HCT116 (cell line): ENCODE measurements at regions not wholly inside any gene's neighbourhood (a gene's known extent, or its start where the extent isn't known, plus 50 kb on each side); places are given as distances from the start of the nearest gene placed in this dataset.

Experiments
- ATAC-seq: fragments of 200-7000 bp; cut with Tn5 transposase; 2 replicates; pipeline ENCODE4 v1.9.1; 2020; ENCODE audit warnings: mild to moderate bottlenecking, moderate library complexity
- BruUV-seq: library from RNA; stranded (reverse); fragments of 400-500 nt; replicated peaks from 2 replicates; lab custom pipeline; 2021; lab: Mats Ljungman, UMichigan
- CTCF ChIA-PET: fragments of 300-600 bp; sonication (Branson Sonifier 250); formaldehyde crosslinking; loops from one replicate; lab custom pipeline; 2021; ENCODE audit warnings: antibody characterized with exemption; lab: Charles Lee
- POLR2A ChIA-PET: fragments of 300-600, 350-600 bp; sonication (Branson Sonifier 250); formaldehyde crosslinking; loops from one replicate; lab custom pipeline; 2021; ENCODE audit warnings: antibody characterized with exemption; lab: Charles Lee
- RAD21 ChIA-PET, 2 experiments: fragments of 300-600 bp; sonication (Branson Sonifier 250); formaldehyde crosslinking; loops; one replicate each; lab custom pipeline; 2023; ENCODE audit warnings: low total read pairs in 2 of 2; ENCODE audit not compliant: uncharacterized antibody in 2 of 2, unreplicated experiment in 2 of 2, low non-redundant PET in 1 of 2; lab: Charles Lee
- DNase-seq: peaks from one replicate; pipeline ENCODE4 v3.0.0-alpha.2; 2010; ENCODE audit warnings: low read depth, low spot score
- H2AFZ ChIP-seq: fragments of 200-600 bp; shearing (Covaris generic), sonication (generic); 2 replicates; pipeline ENCODE4 v1.6.1; 2017; ENCODE audit warnings: low read depth, mixed run types, mixed read lengths, antibody characterized with exemption, low read length; ENCODE audit not compliant: poor library complexity, severe bottlenecking
- H3K27ac ChIP-seq: 2 replicates; pipeline ENCODE4 v1.5.1; 2012; ENCODE audit warnings: low read depth, low read length
- H3K27me3 ChIP-seq: fragments of 200-600 bp; sonication (generic); 2 replicates; pipeline ENCODE4 v1.6.1; 2016; ENCODE audit warnings: mixed run types, low read length, mixed read lengths; ENCODE audit not compliant: insufficient read depth
- H3K36me3 ChIP-seq, 2 experiments: fragments of 200-500 bp in 1 of 2; fragments of 200-600 bp in 1 of 2; sonication (Bioruptor generic) in 1 of 2; sonication (generic) in 1 of 2; 2 replicates each; pipeline versions ENCODE4 v1.5.1 to v1.6.1; 2014 to 2016; ENCODE audit warnings: low read length in 2 of 2, inconsistent platforms in 1 of 2, mixed read lengths in 1 of 2, mixed run types in 1 of 2; ENCODE audit not compliant: insufficient read depth in 2 of 2, control insufficient read depth in 1 of 2
- H3K4me1 ChIP-seq, 2 experiments: fragments of 200-600 bp in 1 of 2; sonication (generic) in 1 of 2; 2 replicates each; pipeline versions ENCODE4 v1.5.1 to v1.6.1; 2012 to 2017; ENCODE audit warnings: low read length in 2 of 2, inconsistent platforms in 1 of 2, mild to moderate bottlenecking in 1 of 2, mixed read lengths in 1 of 2, mixed run types in 1 of 2, moderate library complexity in 1 of 2; ENCODE audit not compliant: insufficient read depth in 2 of 2, control insufficient read depth in 1 of 2
- H3K4me2 ChIP-seq: fragments of 200-600 bp; sonication (generic); 2 replicates; pipeline ENCODE4 v1.6.1; 2017; ENCODE audit warnings: mixed run types, low read length, mixed read lengths
- H3K4me3 ChIP-seq, 2 experiments: fragments of 200-600 bp in 1 of 2; sonication (generic) in 1 of 2; replicated peaks in 1 of 2; 2 replicates each; pipeline ENCODE4 v1.5.1; 2011 to 2016; ENCODE audit warnings: low read length in 2 of 2, control low read depth in 1 of 2, low read depth in 1 of 2, mild to moderate bottlenecking in 1 of 2, mixed read lengths in 1 of 2, mixed run types in 1 of 2
- H3K79me2 ChIP-seq: fragments of 200-600 bp; sonication (generic); 2 replicates; pipeline ENCODE4 v1.6.1; 2017; ENCODE audit warnings: mild to moderate bottlenecking, mixed run types, low read length, moderate library complexity, mixed read lengths; ENCODE audit not compliant: insufficient read depth
- H3K9ac ChIP-seq: fragments of 200-600 bp; sonication (generic); 2 replicates; pipeline ENCODE4 v1.6.1; 2016; ENCODE audit warnings: low read length, mixed read lengths
- H3K9me2 ChIP-seq: fragments of 200-600 bp; sonication (generic), shearing (Covaris generic); 2 replicates; pipeline ENCODE4 v1.6.1; 2017; ENCODE audit warnings: mixed run types, mild to moderate bottlenecking, moderate library complexity; ENCODE audit not compliant: insufficient read depth
- H3K9me3 ChIP-seq, 2 experiments: fragments of 200-500 bp in 1 of 2; fragments of 200-600 bp in 1 of 2; sonication (Bioruptor generic) in 1 of 2; sonication (generic) in 1 of 2; 2 replicates each; pipeline ENCODE4 v1.6.1; 2014 to 2017; ENCODE audit warnings: low read length in 2 of 2, mixed read lengths in 2 of 2, inconsistent platforms in 1 of 2, low read depth in 1 of 2, mild to moderate bottlenecking in 1 of 2, mixed run types in 1 of 2, moderate library complexity in 1 of 2; ENCODE audit not compliant: control insufficient read depth in 1 of 2, insufficient read depth in 1 of 2
- H4K20me1 ChIP-seq: fragments of 200-600 bp; sonication (generic), shearing (Covaris generic); 2 replicates; pipeline ENCODE4 v1.6.1; 2017; ENCODE audit warnings: mixed run types, mild to moderate bottlenecking, moderate library complexity; ENCODE audit not compliant: insufficient read depth
- CBX3 ChIP-seq: IDR thresholded peaks from 2 replicates; pipeline ENCODE4 v1.6.1; 2012; ENCODE audit warnings: low read depth
- EZH2 ChIP-seq: fragments of 200-600 bp; sonication (generic); IDR thresholded peaks from 2 replicates; pipeline ENCODE4 v1.6.1; 2017; ENCODE audit warnings: antibody characterized with exemption, mixed run types
- EZH2phosphoT487 ChIP-seq: fragments of 200-600 bp; IDR thresholded peaks from 2 replicates; pipeline ENCODE4 v1.6.1; 2018; ENCODE audit warnings: antibody characterized with exemption, borderline replicate concordance
- POLR2AphosphoS5 ChIP-seq: IDR thresholded peaks from 2 replicates; pipeline ENCODE4 v1.6.1; 2011; ENCODE audit warnings: mild to moderate bottlenecking, low read depth, low read length, moderate library complexity
- RAD21 ChIP-seq: IDR thresholded peaks from 2 replicates; pipeline ENCODE4 v1.6.1; 2012; ENCODE audit warnings: low read depth, mild to moderate bottlenecking
- SP1 ChIP-seq: IDR thresholded peaks from 2 replicates; pipeline ENCODE4 v1.6.1; 2012; ENCODE audit warnings: low read depth
- TCF7L2 ChIP-seq: IDR thresholded peaks from 2 replicates; pipeline ENCODE4 v1.7.0; 2011; ENCODE audit warnings: borderline replicate concordance, inconsistent platforms; ENCODE audit not compliant: insufficient read depth, insufficient read length; ENCODE audit errors: extremely low read depth
- YY1 ChIP-seq: IDR thresholded peaks from 2 replicates; pipeline ENCODE4 v1.6.1; 2011; ENCODE audit warnings: low read length, low read depth, moderate library complexity, mild to moderate bottlenecking; ENCODE audit not compliant: insufficient replicate concordance; ENCODE audit errors: extremely low read depth
- ZFX ChIP-seq: fragments of 450-650 bp; IDR thresholded peaks from 2 replicates; pipeline ENCODE4 v1.6.1; 2017
- ZNF274 ChIP-seq: fragments of 200-500 bp; sonication (Bioruptor generic); IDR thresholded peaks from 2 replicates; pipeline ENCODE4 v1.6.1; 2014; ENCODE audit warnings: mild to moderate bottlenecking, low read depth, low read length, inconsistent platforms
- intact Hi-C: fragments of 100-400 bp; cut with micrococcal nuclease; formaldehyde crosslinking; loops from 2 replicates; pipeline ENCODE4 v1.10.0; 2022
- TF ChIP-seq, protein P1 (sequence below): IDR thresholded peaks from 2 replicates; pipeline ENCODE4 v1.6.1; 2012
- TF ChIP-seq, protein P2 (sequence below): IDR thresholded peaks from 2 replicates; pipeline ENCODE4 v1.6.1; 2011; ENCODE audit warnings: mild to moderate bottlenecking, low read length, moderate library complexity; ENCODE audit not compliant: insufficient replicate concordance; ENCODE audit errors: extremely low read depth
- TF ChIP-seq, protein P3 (sequence below): IDR thresholded peaks from 2 replicates; pipeline ENCODE4 v1.6.1; 2012; ENCODE audit warnings: low read depth

DNA sequence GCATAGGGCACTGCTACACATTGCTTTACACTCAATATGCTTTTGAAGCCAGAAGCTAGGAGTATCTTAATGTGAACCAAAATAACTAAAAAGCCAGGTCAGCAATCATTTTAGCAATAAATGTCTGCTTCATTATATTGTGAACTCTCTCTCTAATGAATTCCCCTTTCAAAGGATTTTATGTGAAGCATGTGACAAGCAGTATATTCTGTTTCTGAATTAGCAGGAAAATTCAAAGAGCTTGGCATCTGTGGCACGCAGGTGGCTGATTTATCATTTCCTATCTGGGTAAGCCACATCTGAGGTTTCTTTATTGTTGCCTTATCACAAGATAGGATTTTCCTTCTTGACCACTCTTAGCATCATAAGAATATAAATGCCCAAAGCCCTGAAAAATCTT is 56.8 kb upstream of the KLF12 start:
- Histone ChIP-seq H4K20me1 (no peaks in the 10 kb centered on the region), H3K36me3 (no peaks in the 10 kb centered on the region), H3K79me2 (no peaks in the 10 kb centered on the region), H3K9me2 (no peaks in the 10 kb centered on the region), H3K4me3 (no peak overlapping the region), H2AFZ (no peak overlapping the region), H3K9me3 (no peaks in the 10 kb centered on the region), H3K4me1 (peaks cover 0 to 4% of the 10 kb centered on the region in 2 experiments; a peak in 1 of 4 replicates), H3K27me3 (no peaks in the 10 kb centered on the region), H3K4me2 (no peak overlapping the region), H3K27ac (no peak overlapping the region), H3K9ac (no peak overlapping the region)
- RAD21 ChIA-PET = no interaction called here
- CTCF ChIA-PET = no interaction called here
- intact Hi-C loops = no loop called here
- POLR2A ChIA-PET = no interaction called here
- ATAC-seq (no peak), DNase-seq (no peak)
- no TSS peak for BruUV-seq
- no peak for TF ChIP-seq EZH2phosphoT487
- no peak for TF ChIP-seq RAD21
- no peak for TF ChIP-seq TCF7L2
- TF ChIP-seq ZFX = no peak
- no peak for TF ChIP-seq YY1
- TF ChIP-seq, protein P1, sequence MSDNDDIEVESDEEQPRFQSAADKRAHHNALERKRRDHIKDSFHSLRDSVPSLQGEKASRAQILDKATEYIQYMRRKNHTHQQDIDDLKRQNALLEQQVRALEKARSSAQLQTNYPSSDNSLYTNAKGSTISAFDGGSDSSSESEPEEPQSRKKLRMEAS = no peak
- TF ChIP-seq, protein P2, sequence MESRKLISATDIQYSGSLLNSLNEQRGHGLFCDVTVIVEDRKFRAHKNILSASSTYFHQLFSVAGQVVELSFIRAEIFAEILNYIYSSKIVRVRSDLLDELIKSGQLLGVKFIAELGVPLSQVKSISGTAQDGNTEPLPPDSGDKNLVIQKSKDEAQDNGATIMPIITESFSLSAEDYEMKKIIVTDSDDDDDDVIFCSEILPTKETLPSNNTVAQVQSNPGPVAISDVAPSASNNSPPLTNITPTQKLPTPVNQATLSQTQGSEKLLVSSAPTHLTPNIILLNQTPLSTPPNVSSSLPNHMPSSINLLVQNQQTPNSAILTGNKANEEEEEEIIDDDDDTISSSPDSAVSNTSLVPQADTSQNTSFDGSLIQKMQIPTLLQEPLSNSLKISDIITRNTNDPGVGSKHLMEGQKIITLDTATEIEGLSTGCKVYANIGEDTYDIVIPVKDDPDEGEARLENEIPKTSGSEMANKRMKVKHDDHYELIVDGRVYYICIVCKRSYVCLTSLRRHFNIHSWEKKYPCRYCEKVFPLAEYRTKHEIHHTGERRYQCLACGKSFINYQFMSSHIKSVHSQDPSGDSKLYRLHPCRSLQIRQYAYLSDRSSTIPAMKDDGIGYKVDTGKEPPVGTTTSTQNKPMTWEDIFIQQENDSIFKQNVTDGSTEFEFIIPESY = no peak
- no peak for TF ChIP-seq SP1
- TF ChIP-seq POLR2AphosphoS5 = no peak
- no peak for TF ChIP-seq EZH2
- TF ChIP-seq, protein P3, sequence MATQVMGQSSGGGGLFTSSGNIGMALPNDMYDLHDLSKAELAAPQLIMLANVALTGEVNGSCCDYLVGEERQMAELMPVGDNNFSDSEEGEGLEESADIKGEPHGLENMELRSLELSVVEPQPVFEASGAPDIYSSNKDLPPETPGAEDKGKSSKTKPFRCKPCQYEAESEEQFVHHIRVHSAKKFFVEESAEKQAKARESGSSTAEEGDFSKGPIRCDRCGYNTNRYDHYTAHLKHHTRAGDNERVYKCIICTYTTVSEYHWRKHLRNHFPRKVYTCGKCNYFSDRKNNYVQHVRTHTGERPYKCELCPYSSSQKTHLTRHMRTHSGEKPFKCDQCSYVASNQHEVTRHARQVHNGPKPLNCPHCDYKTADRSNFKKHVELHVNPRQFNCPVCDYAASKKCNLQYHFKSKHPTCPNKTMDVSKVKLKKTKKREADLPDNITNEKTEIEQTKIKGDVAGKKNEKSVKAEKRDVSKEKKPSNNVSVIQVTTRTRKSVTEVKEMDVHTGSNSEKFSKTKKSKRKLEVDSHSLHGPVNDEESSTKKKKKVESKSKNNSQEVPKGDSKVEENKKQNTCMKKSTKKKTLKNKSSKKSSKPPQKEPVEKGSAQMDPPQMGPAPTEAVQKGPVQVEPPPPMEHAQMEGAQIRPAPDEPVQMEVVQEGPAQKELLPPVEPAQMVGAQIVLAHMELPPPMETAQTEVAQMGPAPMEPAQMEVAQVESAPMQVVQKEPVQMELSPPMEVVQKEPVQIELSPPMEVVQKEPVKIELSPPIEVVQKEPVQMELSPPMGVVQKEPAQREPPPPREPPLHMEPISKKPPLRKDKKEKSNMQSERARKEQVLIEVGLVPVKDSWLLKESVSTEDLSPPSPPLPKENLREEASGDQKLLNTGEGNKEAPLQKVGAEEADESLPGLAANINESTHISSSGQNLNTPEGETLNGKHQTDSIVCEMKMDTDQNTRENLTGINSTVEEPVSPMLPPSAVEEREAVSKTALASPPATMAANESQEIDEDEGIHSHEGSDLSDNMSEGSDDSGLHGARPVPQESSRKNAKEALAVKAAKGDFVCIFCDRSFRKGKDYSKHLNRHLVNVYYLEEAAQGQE = no peak
- TF ChIP-seq ZNF274 = no peak
- no peak for TF ChIP-seq CBX3
